ENCODE measurements at regions not wholly inside any gene's neighbourhood (a gene's known extent, or its start where the extent isn't known, plus 50 kb on each side); places are given as distances from the start of the nearest gene placed in this dataset.
A peak's percentile ranks its signal among the peaks of the same experiment; 100 is the strongest.

GRCh38 chr13:39233519-39233918, 195.3 kb downstream of the NHLRC3 start:
- DNase-seq (ENCODE audit: low read depth): no peak

- no peak for DNase-seq (ENCODE audit: low read depth)
Measured at GRCh38 chr13:39244561-39245230, 206.4 kb downstream of the NHLRC3 start.

- DNase-seq (ENCODE audit: low read depth): no peak
Measured at GRCh38 chr13:39245688-39246087, 207.4 kb downstream of the NHLRC3 start.

- no peak for DNase-seq (ENCODE audit: low read depth)
Measured at GRCh38 chr13:39249982-39250381, 211.7 kb downstream of the NHLRC3 start.

- DNase-seq (ENCODE audit: low read depth): no peak
Measured at GRCh38 chr13:39250440-39250839, 212.2 kb downstream of the NHLRC3 start.

GRCh38 chr13:39251340-39251739, 213.1 kb downstream of the NHLRC3 start:
- no peak for DNase-seq (ENCODE audit: low read depth)

GRCh38 chr13:39253774-39254173, 215.5 kb downstream of the NHLRC3 start:
- peak; percentile 15 for DNase-seq (ENCODE audit: low read depth)

- no peak for DNase-seq (ENCODE audit: low read depth)
Measured at GRCh38 chr13:39254601-39255000, 216.3 kb downstream of the NHLRC3 start.

GRCh38 chr13:39257642-39258041, 219.4 kb downstream of the NHLRC3 start:
- DNase-seq (ENCODE audit: low read depth): no peak

- DNase-seq (ENCODE audit: low read depth): no peak
Measured at GRCh38 chr13:39259371-39260140, 221.3 kb downstream of the NHLRC3 start.

GRCh38 chr13:39263033-39263432, 224.8 kb downstream of the NHLRC3 start:
- DNase-seq (ENCODE audit: low read depth): peak; percentile 37

- no peak for DNase-seq (ENCODE audit: low read depth)
Measured at GRCh38 chr13:39263531-39263930, 225.3 kb downstream of the NHLRC3 start.

GRCh38 chr13:39266426-39266825, 228.2 kb downstream of the NHLRC3 start:
- no peak for DNase-seq (ENCODE audit: low read depth)

- no peak for DNase-seq (ENCODE audit: low read depth)
Measured at GRCh38 chr13:39268398-39268797, 230.1 kb downstream of the NHLRC3 start.

GRCh38 chr13:39269004-39269403, 230.7 kb downstream of the NHLRC3 start:
- no peak for DNase-seq (ENCODE audit: low read depth)

GRCh38 chr13:39269411-39269810, 231.2 kb downstream of the NHLRC3 start:
- DNase-seq (ENCODE audit: low read depth): peak; percentile 3

- no peak for DNase-seq (ENCODE audit: low read depth)
Measured at GRCh38 chr13:39272994-39273393, 234.7 kb downstream of the NHLRC3 start.

- DNase-seq (ENCODE audit: low read depth): peak; percentile 6
Measured at GRCh38 chr13:39273953-39274738, 235.9 kb downstream of the NHLRC3 start.

GRCh38 chr13:39274739-39275325, 236.6 kb downstream of the NHLRC3 start:
- no peak for DNase-seq (ENCODE audit: low read depth)

- no peak for DNase-seq (ENCODE audit: low read depth)
Measured at GRCh38 chr13:39279077-39279476, 240.8 kb downstream of the NHLRC3 start.

GRCh38 chr13:39281539-39282150, 243.4 kb downstream of the NHLRC3 start:
- no peak for DNase-seq (ENCODE audit: low read depth)

Data from LHCN-M2 (cell line).